ENCODE measurements at regions not wholly inside any gene's neighbourhood (a gene's known extent, or its start where the extent isn't known, plus 50 kb on each side); places are given as distances from the start of the nearest gene placed in this dataset.
"Not testable (repeated sequence)": the region's sequence is repeated elsewhere in the genome, so short reads cannot be mapped to it uniquely, and the experiment has no call there.

GRCh38 chr2:5594249-5594695 lies 97.9 kb upstream of the SOX11 start:
- DNase-seq: no peak

GRCh38 chr2:5596868-5597267 lies 95.3 kb upstream of the SOX11 start:
- no peak for DNase-seq

- DNase-seq: no peak
These were observed 94.0 kb upstream of the SOX11 start for GRCh38 chr2:5598156-5598555.

- DNase-seq: no peak
These were observed 83.0 kb upstream of the SOX11 start for GRCh38 chr2:5609201-5609600.

- DNase-seq: no peak
These were observed 79.5 kb upstream of the SOX11 start for GRCh38 chr2:5612666-5613065.

GRCh38 chr2:5616019-5616418 lies 76.2 kb upstream of the SOX11 start:
- DNase-seq: no peak

GRCh38 chr2:5617358-5617757 lies 74.8 kb upstream of the SOX11 start:
- DNase-seq: peak; percentile 44

- DNase-seq: no peak
These were observed 74.4 kb upstream of the SOX11 start for GRCh38 chr2:5617796-5618195.

GRCh38 chr2:5618271-5618670 lies 73.9 kb upstream of the SOX11 start:
- DNase-seq: no peak

- DNase-seq: not testable (repeated sequence)
These were observed 66.6 kb upstream of the SOX11 start for GRCh38 chr2:5625556-5626065.

GRCh38 chr2:5628484-5628883 lies 63.7 kb upstream of the SOX11 start:
- DNase-seq: not testable (repeated sequence)

- not testable (repeated sequence) for DNase-seq
These were observed 62.7 kb upstream of the SOX11 start for GRCh38 chr2:5629510-5629909.

- DNase-seq: not testable (repeated sequence)
These were observed 55.1 kb upstream of the SOX11 start for GRCh38 chr2:5637051-5637450.
